ENCODE measurements at regions not wholly inside any gene's neighbourhood (a gene's known extent, or its start where the extent isn't known, plus 50 kb on each side); places are given as distances from the start of the nearest gene placed in this dataset.

DNA sequence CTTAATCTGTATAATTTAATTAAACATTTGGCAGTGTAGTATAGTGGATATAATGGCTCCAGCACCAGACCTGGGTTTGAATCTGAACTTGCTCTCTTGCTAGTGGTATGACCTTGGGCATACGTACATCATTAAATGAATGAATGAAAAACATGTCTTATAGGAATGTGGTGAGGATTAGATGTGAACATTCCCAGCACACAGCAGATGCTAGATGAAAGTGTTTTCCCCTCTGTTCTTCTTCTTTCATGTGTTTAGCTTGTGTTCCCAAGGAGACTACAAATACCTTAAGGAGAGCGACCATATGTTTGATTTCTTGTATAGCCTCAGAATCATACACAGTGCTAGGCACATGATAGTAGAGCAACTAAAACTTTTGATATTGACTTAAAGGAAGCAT lies 56.5 kb downstream of the CT47B1 start:
- in situ Hi-C loops (cut with HindIII; ENCODE audit: low sequenced_read_pairs): no loop called here
- DNase-seq (ENCODE audit: low spot score): no peak

DNA sequence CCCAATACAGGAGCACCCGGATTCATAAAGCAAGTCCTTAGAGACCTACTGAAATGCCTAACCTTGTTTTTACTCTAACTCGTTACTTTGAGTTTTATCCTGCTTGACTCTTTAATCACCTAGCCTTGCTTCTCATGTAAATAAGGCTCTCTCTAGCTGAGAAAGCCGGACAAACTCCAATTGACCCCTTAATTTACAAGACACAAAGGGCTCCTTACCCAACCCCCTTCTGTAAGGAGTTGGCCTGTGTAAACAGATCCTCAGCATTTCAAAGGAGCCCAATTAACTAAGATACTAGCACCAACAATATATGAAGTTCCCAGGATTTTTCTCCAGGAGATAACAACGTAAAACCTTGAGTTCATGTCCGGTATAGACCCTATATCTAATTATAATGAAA lies 61.7 kb downstream of the CT47B1 start:
- in situ Hi-C loops (cut with HindIII; ENCODE audit: low sequenced_read_pairs): no loop called here
- no peak for DNase-seq (ENCODE audit: low spot score)

- no peak for DNase-seq (ENCODE audit: low spot score)
- in situ Hi-C loops (cut with HindIII; ENCODE audit: low sequenced_read_pairs): no loop called here
These were observed 74.2 kb downstream of the CT47B1 start for GRCh38 chrX:120801426-120801825.

DNA sequence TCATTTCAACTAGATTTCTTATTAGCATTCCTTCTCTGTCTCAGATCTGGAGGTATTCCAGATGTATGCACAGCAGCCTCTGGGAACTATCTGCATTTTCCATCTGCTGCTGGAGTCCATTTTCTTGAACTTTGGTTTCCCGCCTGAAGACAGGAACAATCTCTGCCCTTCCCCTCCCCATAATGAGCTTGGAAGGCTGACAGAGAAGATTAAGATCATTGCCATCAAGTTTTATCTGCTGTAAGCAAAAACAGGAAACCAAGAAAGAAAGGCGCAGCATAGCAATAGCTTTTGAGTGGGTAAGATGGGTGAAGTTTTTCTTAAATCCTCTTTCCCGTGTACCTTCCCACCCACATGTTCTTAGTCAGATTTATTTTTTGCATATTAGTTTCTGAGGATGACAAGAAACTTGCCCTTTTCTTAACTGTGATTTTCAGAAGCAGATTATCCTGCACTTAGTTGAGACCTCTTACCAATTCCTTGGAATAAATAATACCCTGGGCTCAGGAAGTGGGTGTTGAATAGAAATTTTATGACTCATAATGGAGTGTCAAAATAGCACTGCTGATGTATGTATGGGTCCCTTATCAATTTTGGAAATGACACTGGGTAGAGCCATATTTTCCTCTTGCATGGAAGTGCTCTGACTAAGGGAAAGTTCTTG lies 78.3 kb downstream of the CT47B1 start:
- DNase-seq (ENCODE audit: low spot score): no peak
- in situ Hi-C loops (cut with HindIII; ENCODE audit: low sequenced_read_pairs): no loop called here

DNA sequence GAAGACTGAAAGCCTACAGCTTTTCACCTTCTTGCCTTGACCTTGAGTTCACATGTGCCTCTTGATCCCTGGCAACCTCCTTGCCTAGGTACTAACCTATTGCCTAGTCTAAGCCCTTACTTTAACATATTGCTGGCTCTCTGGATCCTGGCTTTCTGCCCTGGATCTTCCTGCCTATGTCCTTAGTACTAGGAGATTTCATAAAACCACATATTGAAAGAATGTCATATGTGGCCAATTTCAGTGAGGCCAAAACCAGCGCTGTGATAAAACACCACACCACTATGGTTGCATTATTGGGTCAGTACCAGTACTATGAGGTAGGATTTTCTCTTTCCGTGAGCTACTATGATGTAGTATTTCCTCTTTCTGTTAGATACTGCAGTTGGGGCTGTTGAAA lies 80.4 kb downstream of the CT47B1 start:
- in situ Hi-C loops (cut with HindIII; ENCODE audit: low sequenced_read_pairs): no loop called here
- no peak for DNase-seq (ENCODE audit: low spot score)

GRCh38 chrX:120794525-120794975 lies 81.1 kb downstream of the CT47B1 start:
- no peak for DNase-seq (ENCODE audit: low spot score)
- in situ Hi-C loops (cut with HindIII; ENCODE audit: low sequenced_read_pairs): no loop called here

- no peak for DNase-seq (ENCODE audit: low spot score)
- in situ Hi-C loops (cut with HindIII; ENCODE audit: low sequenced_read_pairs): no loop called here
These were observed 82.6 kb downstream of the CT47B1 start for GRCh38 chrX:120793098-120793497.

GRCh38 chrX:120791013-120791643 lies 84.5 kb downstream of the CT47B1 start:
- no peak for DNase-seq (ENCODE audit: low spot score)
- in situ Hi-C loops (cut with HindIII; ENCODE audit: low sequenced_read_pairs): no loop called here

DNA sequence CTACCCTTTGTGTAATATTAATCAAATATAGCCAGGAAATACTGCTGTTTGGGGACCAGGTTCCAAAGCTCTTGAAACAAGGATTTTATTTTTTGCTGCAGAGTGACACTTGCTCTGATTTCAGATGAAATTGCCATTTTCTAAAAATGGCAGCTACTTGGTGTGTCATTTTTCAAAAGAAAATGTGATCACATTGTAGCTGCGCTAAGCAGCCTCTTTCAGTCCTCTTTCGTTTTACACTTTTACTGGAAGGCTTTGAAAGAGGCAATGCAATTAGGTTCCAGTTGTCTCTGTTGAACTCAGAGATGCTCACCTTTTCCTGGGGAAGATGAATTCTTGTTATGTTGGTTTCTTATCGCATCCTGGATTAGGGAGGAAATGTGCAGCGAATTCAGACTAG lies 85.1 kb downstream of the CT47B1 start:
- DNase-seq (ENCODE audit: low spot score): no peak
- in situ Hi-C loops (cut with HindIII; ENCODE audit: low sequenced_read_pairs): no loop called here

DNA sequence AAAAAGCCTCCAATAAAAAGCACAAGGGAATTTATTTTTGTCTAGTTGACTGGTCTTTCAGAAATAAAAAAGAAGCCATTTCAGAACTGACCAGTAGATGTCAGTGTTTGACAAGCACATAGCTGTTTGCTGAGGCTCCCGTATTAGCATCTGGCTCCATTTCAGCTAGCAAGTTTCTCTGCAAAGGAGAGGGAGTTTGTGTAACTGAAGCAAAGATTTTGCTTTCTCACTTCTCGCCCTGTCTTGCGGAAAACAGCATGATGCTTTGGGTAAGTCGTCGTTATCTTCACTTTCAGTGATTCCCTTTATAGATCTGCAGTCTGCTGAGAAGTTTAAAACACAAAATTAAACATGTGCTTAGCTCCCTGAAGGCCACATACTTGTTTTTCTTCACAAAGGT lies 85.5 kb downstream of the CT47B1 start:
- DNase-seq (ENCODE audit: low spot score): peak; percentile 61
- in situ Hi-C loops (cut with HindIII; ENCODE audit: low sequenced_read_pairs): no loop called here

GRCh38 chrX:120781403-120781802 lies 94.3 kb downstream of the CT47B1 start:
- in situ Hi-C loops (cut with HindIII; ENCODE audit: low sequenced_read_pairs): no loop called here
- no peak for DNase-seq (ENCODE audit: low spot score)

DNA sequence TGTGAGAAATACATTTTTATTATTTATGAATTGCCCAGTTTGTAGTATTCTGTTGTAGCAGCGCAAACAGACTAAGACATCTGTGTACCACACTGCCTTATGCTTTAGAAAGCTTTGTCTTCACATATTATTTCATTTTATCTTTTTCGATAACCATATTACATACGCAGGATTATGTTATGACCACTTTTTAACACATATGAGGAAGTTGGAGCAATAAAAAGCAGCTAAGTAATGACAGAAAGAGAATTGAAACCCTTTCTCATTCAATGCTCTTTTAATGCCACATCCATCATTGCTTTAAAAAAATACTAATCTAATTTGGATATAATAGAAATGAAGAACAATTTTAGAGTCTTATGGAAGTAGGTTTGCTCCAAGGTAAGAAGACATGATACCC lies 99.7 kb downstream of the CT47B1 start:
- in situ Hi-C loops (cut with HindIII; ENCODE audit: low sequenced_read_pairs): no loop called here
- no peak for DNase-seq (ENCODE audit: low spot score)

- no peak for DNase-seq (ENCODE audit: low spot score)
- in situ Hi-C loops (cut with HindIII; ENCODE audit: low sequenced_read_pairs): no loop called here
These were observed 101.1 kb downstream of the CT47B1 start for GRCh38 chrX:120774606-120775005.

DNA sequence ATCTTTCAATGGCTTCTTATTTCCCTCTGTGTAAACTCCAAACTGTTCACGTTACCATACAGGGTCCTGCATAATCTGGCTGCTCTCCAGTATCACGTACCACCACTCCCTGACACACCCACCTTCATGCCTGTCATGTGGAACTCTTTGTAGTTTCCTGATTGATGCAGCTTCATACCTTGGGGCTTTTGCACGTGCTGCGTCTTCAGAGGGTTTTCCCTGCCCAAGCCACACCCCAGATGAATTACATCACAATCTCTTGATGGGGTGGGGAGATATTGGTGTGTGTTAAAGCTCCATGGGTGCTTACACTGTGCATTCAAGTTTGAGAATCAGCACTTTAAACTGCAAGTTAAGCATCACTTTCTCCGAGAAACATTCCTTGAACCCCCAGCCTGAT lies 101.9 kb downstream of the CT47B1 start:
- DNase-seq (ENCODE audit: low spot score): no peak
- in situ Hi-C loops (cut with HindIII; ENCODE audit: low sequenced_read_pairs): no loop called here

DNA sequence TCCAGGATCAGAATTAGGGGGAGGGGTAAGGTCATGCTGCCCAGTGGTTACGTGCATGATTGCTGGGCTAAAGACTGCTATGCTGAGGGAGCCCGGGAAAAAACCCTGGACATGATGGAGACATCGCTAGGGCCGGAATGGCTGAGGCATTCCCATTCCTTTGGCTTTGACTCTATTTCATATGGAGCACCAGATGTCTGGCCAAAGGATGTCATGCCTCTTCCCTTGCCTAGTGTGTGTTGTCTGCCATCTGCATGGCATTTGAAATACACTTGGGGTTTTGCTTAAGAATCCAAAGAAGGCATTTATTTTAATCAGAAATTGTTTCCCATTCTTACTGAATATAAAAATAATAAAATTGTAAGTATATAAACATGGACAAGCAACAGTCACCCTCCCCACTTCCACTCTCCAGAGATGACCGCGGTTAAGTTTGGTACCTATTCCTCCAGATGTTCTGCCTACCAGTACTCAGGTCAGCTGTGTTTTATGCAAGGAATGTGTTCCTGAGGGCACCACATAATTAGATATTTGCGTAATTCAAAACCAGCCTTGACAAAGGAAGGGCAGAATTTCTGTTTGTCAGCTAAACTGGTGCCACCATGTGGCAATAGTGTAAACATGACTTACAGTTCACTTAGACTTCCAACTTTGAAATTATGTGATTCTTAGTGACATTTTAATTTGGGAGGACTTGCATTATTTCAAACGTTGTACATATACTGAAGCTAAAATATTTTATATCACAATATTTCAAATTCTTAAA lies 105.9 kb downstream of the CT47B1 start:
- in situ Hi-C loops (cut with HindIII; ENCODE audit: low sequenced_read_pairs): no loop called here
- DNase-seq (ENCODE audit: low spot score): peak; percentile 20

- no peak for DNase-seq (ENCODE audit: low spot score)
- in situ Hi-C loops (cut with HindIII; ENCODE audit: low sequenced_read_pairs): no loop called here
These were observed 107.0 kb downstream of the CT47B1 start for GRCh38 chrX:120768681-120769080.

DNA sequence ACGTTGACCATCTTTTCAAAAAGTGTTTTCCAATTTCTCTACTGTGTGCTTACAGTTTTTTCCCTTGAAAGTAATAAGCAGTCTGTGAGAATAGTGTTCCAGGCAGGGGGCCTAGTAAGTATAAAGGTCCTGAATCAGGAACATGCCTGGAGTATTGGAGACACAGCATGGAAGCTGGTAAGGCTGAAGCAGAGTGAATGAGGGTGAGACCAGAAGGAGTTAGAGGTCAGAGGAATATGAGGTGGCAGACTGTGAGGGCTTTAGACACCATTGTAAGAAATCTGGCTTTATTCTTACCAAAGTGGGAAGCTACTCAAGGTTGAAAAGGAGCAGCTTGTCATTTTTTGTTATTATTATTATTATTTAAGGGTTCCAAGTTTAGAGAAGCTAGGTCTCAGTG lies 107.4 kb downstream of the CT47B1 start:
- DNase-seq (ENCODE audit: low spot score): no peak
- in situ Hi-C loops (cut with HindIII; ENCODE audit: low sequenced_read_pairs): no loop called here

DNA sequence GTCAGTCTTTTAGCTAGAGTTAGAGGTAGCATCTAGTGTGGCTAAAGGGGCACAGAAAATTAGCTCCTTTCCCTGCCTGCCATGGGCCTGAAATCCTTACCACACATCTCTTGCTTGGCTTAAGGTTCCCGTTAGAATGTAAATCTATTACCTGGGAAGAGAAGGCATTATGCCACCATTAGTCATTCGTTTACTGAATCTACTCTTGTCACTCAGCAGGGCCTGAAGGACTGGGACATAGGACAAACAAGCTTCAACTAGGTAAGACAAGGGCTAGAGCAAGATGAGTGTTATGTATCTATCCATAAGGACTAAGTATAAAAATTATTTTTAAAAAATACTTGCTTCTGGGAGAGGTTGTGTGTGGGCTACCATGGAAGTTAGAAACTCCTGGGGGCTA lies 112.4 kb downstream of the CT47B1 start:
- no peak for DNase-seq (ENCODE audit: low spot score)
- in situ Hi-C loops (cut with HindIII; ENCODE audit: low sequenced_read_pairs): no loop called here

DNA sequence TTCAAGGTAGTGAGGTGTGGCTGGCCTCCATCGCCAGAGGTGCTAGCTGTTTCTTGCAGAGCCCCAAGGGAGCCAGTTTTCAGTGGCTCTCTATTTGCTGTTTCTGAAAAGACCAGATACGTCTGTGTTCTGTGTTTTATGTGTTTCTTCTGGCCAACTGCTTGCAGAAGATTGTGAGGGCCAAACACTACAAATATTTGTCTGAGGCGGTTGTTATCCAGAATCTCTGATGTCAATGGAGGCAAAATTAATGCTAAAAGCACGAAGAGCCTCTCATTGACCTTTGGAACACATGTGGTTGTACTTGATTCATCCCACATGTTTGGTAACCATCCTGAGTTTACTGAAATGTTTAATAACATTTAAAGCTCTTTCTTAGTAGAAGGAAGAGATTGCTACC lies 113.9 kb downstream of the CT47B1 start:
- in situ Hi-C loops (cut with HindIII; ENCODE audit: low sequenced_read_pairs): no loop called here
- DNase-seq (ENCODE audit: low spot score): no peak

GRCh38 chrX:120759685-120760084 lies 116.0 kb downstream of the CT47B1 start:
- DNase-seq (ENCODE audit: low spot score): no peak
- in situ Hi-C loops (cut with HindIII; ENCODE audit: low sequenced_read_pairs): no loop called here
